ENCODE measurements at regions not wholly inside any gene's neighbourhood (a gene's known extent, or its start where the extent isn't known, plus 50 kb on each side); places are given as distances from the start of the nearest gene placed in this dataset.

DNA sequence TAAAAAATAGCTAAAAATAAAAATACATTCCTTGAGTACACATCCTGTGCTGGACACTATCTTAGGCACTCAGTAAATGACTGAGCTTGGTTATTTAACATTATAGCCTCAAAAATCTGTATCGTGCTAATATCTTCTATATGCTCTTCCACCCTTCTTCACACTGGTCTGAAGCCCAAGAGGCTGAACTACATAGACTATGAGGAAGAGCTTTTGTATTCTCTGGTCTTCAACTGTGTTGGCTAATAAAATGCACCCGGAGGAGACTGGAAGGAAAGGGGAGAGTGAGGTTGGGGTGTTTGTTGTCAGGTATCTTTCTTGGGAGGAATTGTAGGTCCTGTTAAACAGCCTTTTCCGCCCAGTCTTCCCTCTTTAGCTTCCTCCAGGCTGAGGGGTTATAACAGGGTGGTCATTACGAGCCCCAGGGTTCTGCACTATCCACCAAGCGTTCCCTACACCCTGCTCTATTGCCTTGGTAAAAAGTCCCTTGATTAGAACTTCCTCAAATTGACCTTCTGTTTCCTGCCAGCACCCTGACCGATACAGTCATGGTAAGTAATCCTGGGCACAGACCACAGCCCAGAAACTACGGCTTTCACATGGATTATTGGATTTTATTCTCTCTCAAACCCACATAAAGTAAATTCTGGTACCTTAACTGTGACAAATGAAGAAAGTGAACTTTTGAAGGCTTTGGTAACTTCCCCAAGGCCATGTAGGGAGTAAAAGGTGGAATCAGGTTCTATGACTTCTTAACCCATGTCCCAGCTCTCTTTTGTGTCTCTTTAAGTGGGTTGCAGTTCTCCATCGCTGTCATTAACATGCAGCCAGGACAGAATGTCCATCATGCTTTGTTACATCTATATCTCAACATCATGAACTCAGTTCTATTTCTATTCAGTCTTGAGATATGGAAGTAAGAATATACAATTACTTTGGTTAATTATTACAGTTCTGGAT lies 71.3 kb downstream of the PTHLH start:
- TF ChIP-seq, protein P1, sequence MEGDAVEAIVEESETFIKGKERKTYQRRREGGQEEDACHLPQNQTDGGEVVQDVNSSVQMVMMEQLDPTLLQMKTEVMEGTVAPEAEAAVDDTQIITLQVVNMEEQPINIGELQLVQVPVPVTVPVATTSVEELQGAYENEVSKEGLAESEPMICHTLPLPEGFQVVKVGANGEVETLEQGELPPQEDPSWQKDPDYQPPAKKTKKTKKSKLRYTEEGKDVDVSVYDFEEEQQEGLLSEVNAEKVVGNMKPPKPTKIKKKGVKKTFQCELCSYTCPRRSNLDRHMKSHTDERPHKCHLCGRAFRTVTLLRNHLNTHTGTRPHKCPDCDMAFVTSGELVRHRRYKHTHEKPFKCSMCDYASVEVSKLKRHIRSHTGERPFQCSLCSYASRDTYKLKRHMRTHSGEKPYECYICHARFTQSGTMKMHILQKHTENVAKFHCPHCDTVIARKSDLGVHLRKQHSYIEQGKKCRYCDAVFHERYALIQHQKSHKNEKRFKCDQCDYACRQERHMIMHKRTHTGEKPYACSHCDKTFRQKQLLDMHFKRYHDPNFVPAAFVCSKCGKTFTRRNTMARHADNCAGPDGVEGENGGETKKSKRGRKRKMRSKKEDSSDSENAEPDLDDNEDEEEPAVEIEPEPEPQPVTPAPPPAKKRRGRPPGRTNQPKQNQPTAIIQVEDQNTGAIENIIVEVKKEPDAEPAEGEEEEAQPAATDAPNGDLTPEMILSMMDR (conservative IDR thresholded peaks at IDR 0.05; ENCODE audit: low read depth, low read length) = no peak
- no peak for TF ChIP-seq EZH2phosphoT487 (IDR thresholded peaks at IDR 0.05; ENCODE audit: borderline replicate concordance, low read length)
